Tibial nerve (tissue), 4 donors: ENCODE measurements at regions not wholly inside any gene's neighbourhood (a gene's known extent, or its start where the extent isn't known, plus 50 kb on each side); places are given as distances from the start of the nearest gene placed in this dataset.

Source experiments
- DNase-seq, 2 donors: peaks; one replicate each; pipeline ENCODE4 v3.0.0-alpha.2; 2019; ENCODE audit warnings: low spot score in 2 of 2
- H3K27ac ChIP-seq, 4 donors: fragments of 200-600 bp; sonication (generic) in 3 of 4; one replicate each; pipeline ENCODE4 v1.5.1; 2017 to 2019; ENCODE audit warnings: mild to moderate bottlenecking in 1 of 4
- H3K27me3 ChIP-seq, 2 donors: fragments of 200-600 bp; sonication (generic) in 1 of 2; one replicate each; pipeline versions ENCODE4 v1.5.1 to v1.6.0; 2017 to 2019
- H3K36me3 ChIP-seq, 3 donors: fragments of 200-600 bp; sonication (generic); one replicate each; pipeline ENCODE4 v1.5.1; 2018 to 2019
- H3K4me1 ChIP-seq, 4 donors: fragments of 200-600 bp; sonication (generic) in 3 of 4; one replicate each; pipeline ENCODE4 v1.5.1; 2017 to 2019
- H3K4me3 ChIP-seq, 4 donors: fragments of 200-600 bp; sonication (generic) in 3 of 4; one replicate each; pipeline ENCODE4 v1.5.1; 2017 to 2019; ENCODE audit warnings: mild to moderate bottlenecking in 1 of 4, moderate library complexity in 1 of 4
- H3K9me3 ChIP-seq, 4 donors: fragments of 200-600 bp; sonication (generic) in 3 of 4; one replicate each; pipeline ENCODE4 v1.5.1; 2017 to 2019
- EP300 ChIP-seq, 2 donors: sonication (generic); formaldehyde crosslinking; IDR thresholded peaks; one replicate each; pipeline ENCODE4 v1.6.1; 2017; ENCODE audit warnings: antibody characterized with exemption in 2 of 2, mild to moderate bottlenecking in 1 of 2
- POLR2A ChIP-seq, 2 donors: fragments of 450-650 bp; IDR thresholded peaks; one replicate each; pipeline ENCODE4 v1.6.1; 2017; ENCODE audit warnings: antibody characterized with exemption in 2 of 2, mild to moderate bottlenecking in 2 of 2, moderate library complexity in 2 of 2
- WGBS, 2 donors: methylation state at CpG; one replicate each; pipeline ENCODE4 v1.1.5; 2018; 5-methylcytosine and 5-hydroxymethylcytosine counted together
- TF ChIP-seq, protein P1 (sequence below), 5 experiments: fragments of 200-600 bp in 3 of 5; fragments of 450-650 bp in 2 of 5; sonication (generic) in 3 of 5; IDR thresholded peaks; one replicate each; pipeline ENCODE4 v1.5.1; 2016 to 2019; ENCODE audit warnings: antibody characterized with exemption in 5 of 5, mild to moderate bottlenecking in 3 of 5, moderate library complexity in 2 of 5

DNA sequence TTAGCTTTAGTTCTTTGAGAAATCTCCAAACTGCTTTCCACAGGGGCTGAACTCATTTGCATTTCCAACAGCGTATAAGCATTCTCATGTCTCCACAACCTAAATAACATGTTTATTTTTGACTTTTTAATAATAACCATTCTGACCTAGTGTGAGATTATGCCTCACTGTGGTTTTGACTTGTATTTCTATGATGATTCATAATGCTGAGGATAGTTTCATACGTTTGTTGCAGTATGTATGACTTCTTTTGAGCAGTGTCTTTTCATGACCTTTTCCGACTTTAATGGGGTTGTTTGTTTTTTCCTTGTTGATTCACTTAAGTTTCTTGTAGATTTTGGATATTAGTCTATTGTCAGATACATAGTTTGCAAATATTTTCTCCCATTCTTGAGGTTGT, 1833.0 kb upstream of the PCDH10 start:
- no peaks in the 10 kb centered on the region for H3K27me3 ChIP-seq
- H3K27ac ChIP-seq = no peak overlapping the region
- no peak for TF ChIP-seq EP300 (IDR thresholded peaks at IDR 0.05)
- TF ChIP-seq POLR2A (IDR thresholded peaks at IDR 0.05) = no peak
- TF ChIP-seq, protein P1, sequence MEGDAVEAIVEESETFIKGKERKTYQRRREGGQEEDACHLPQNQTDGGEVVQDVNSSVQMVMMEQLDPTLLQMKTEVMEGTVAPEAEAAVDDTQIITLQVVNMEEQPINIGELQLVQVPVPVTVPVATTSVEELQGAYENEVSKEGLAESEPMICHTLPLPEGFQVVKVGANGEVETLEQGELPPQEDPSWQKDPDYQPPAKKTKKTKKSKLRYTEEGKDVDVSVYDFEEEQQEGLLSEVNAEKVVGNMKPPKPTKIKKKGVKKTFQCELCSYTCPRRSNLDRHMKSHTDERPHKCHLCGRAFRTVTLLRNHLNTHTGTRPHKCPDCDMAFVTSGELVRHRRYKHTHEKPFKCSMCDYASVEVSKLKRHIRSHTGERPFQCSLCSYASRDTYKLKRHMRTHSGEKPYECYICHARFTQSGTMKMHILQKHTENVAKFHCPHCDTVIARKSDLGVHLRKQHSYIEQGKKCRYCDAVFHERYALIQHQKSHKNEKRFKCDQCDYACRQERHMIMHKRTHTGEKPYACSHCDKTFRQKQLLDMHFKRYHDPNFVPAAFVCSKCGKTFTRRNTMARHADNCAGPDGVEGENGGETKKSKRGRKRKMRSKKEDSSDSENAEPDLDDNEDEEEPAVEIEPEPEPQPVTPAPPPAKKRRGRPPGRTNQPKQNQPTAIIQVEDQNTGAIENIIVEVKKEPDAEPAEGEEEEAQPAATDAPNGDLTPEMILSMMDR (IDR thresholded peaks at IDR 0.05) = no peak
- no peak overlapping the region for H3K4me3 ChIP-seq
- no peaks in the 10 kb centered on the region for H3K36me3 ChIP-seq
- 58 to 61% methylated on average over 3 of the region's 3 CpGs for WGBS, 2 donors
- H3K9me3 ChIP-seq = peaks cover 0 to 9% (median 0%) of the 10 kb centered on the region in 4 donors
- no peaks in the 10 kb centered on the region for H3K4me1 ChIP-seq
- no peak for DNase-seq

GRCh38 chr4:131337936-131338335, 1811.2 kb upstream of the PCDH10 start:
- TF ChIP-seq EP300 (IDR thresholded peaks at IDR 0.05) (no peak), POLR2A (IDR thresholded peaks at IDR 0.05) (no peak)
- TF ChIP-seq, protein P1 (IDR thresholded peaks at IDR 0.05) = no peak
- Histone ChIP-seq H3K4me3 (no peak overlapping the region), H3K4me1 (no peaks in the 10 kb centered on the region), H3K27ac (no peak overlapping the region), H3K36me3 (no peaks in the 10 kb centered on the region), H3K27me3 (no peaks in the 10 kb centered on the region), H3K9me3 (no peaks in the 10 kb centered on the region)
- WGBS, 2 donors = 68 to 73% methylated on average over 2 of the region's 2 CpGs
- DNase-seq = no peak

DNA sequence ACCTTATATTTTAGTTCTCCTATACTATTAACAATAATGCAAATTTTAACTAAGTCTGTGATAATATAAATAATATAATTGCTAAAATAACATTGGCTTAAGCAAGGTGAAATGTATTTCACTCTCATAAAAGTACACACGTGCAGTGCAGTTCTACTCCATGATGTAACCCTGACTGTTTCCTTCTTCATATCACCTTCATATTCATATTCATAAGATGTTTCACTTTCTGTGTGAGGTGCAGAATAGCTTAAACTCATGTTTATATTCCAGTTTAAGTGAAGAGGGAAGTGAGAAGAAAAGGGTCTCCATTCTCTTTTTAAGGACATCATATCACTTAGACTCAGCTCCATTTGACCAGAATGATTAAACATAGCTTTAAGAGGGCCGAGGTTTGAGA, 1810.0 kb upstream of the PCDH10 start:
- TF ChIP-seq POLR2A (IDR thresholded peaks at IDR 0.05) = no peak
- TF ChIP-seq EP300 (IDR thresholded peaks at IDR 0.05) = no peak
- TF ChIP-seq, protein P1 (IDR thresholded peaks at IDR 0.05) = no peak
- no peak overlapping the region for H3K27ac ChIP-seq
- H3K27me3 ChIP-seq = no peaks in the 10 kb centered on the region
- no peaks in the 10 kb centered on the region for H3K36me3 ChIP-seq
- DNase-seq = no peak
- WGBS, 2 donors = 79 to 84% methylated on average over 2 of the region's 2 CpGs
- no peaks in the 10 kb centered on the region for H3K9me3 ChIP-seq
- no peaks in the 10 kb centered on the region for H3K4me1 ChIP-seq
- H3K4me3 ChIP-seq = no peak overlapping the region

DNA sequence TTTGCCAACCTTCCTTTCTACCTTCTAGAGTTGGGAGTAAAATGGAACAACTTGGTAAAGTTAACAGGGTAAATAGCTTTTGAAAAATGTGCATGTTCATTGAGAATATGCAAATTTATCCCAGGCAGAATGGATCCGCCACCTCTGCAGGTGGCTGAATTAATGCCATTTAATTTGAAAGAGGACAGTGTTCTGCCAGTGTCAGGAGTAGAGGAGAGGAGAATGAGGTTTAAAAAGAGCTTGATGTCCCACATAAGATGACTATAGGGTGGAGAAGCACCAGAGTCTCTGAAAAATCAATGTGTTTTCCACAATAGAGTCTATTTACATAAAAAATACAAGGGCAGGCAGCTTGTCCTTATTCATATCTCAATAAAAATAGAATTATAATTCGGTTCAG, 1804.3 kb upstream of the PCDH10 start:
- Histone ChIP-seq H3K27ac (no peak overlapping the region), H3K9me3 (no peaks in the 10 kb centered on the region), H3K4me3 (no peak overlapping the region), H3K36me3 (no peaks in the 10 kb centered on the region), H3K4me1 (no peaks in the 10 kb centered on the region), H3K27me3 (no peaks in the 10 kb centered on the region)
- TF ChIP-seq, protein P1 (IDR thresholded peaks at IDR 0.05) = no peak
- no peak for TF ChIP-seq POLR2A (IDR thresholded peaks at IDR 0.05)
- 77 to 81% methylated on average over 2 of the region's 2 CpGs for WGBS, 2 donors
- no peak for DNase-seq

DNA sequence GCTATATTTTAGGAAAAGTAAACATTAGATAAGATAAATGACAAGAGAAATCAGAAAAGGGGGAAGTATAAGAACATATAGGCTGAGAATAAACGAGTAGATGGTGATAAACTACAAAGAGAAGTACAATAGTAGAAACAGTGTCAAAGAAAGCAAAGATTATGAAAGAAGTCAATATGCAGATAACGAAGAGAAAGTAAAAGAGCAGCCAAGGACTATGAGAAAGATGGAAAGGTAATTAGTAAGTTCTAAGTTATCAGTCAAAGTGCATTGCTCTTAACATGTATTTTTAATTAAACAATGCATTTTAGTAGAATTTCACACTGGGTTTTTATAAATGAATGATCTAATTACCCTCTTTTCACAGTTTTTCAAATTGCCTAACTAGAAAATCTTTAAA, 1801.3 kb upstream of the PCDH10 start:
- H3K27ac ChIP-seq = no peak overlapping the region
- H3K36me3 ChIP-seq = no peaks in the 10 kb centered on the region
- no peaks in the 10 kb centered on the region for H3K27me3 ChIP-seq
- H3K4me1 ChIP-seq = no peaks in the 10 kb centered on the region
- TF ChIP-seq EP300 (IDR thresholded peaks at IDR 0.05) (no peak), POLR2A (IDR thresholded peaks at IDR 0.05) (no peak)
- TF ChIP-seq, protein P1 (IDR thresholded peaks at IDR 0.05) = no peak
- DNase-seq = no peak
- no peaks in the 10 kb centered on the region for H3K9me3 ChIP-seq
- 68 to 72% methylated on average over 2 of the region's 2 CpGs for WGBS, 2 donors
- no peak overlapping the region for H3K4me3 ChIP-seq
